ENCODE measurements at regions not wholly inside any gene's neighbourhood (a gene's known extent, or its start where the extent isn't known, plus 50 kb on each side); places are given as distances from the start of the nearest gene placed in this dataset.

- Histone ChIP-seq H3K4me2 (no peak overlapping the region), H3K27ac (ENCODE audit: low read depth) (no peak overlapping the region), H3K4me1 (ENCODE audit: insufficient read depth) (no peaks in the 10 kb centered on the region), H3K9me2 (ENCODE audit: insufficient read depth) (peaks cover 8% of the 10 kb centered on the region; the same call in 1 of the 2 replicates), H4K20me1 (replicated peaks; ENCODE audit: insufficient read depth) (no peaks in the 10 kb centered on the region), H3F3A (replicated peaks; ENCODE audit: low read depth) (no peaks in the 10 kb centered on the region), H2AFZ (no peak overlapping the region), H3K4me3 (no peak overlapping the region), H3K79me2 (replicated peaks; ENCODE audit: insufficient read depth) (no peaks in the 10 kb centered on the region), H3K36me3 (ENCODE audit: insufficient read depth) (no peaks in the 10 kb centered on the region; the same call in 1 of the 2 replicates), H3K27me3 (ENCODE audit: insufficient read depth) (no peaks in the 10 kb centered on the region)
- DNase-seq (ENCODE audit: low spot score) (no peak), ATAC-seq (no peak)
- Mint-ChIP-seq H3K9me3 (peaks cover 31% of the 10 kb centered on the region), H3K27ac (no peak overlapping the region), H3K36me3 (ENCODE audit: low read depth) (peaks cover 8% of the 10 kb centered on the region), H3K27me3 (ENCODE audit: insufficient read depth, low read depth, poor library complexity) (peaks cover 2% of the 10 kb centered on the region), H3K4me3 (no peak overlapping the region), H3K4me1 (no peaks in the 10 kb centered on the region)
- TF ChIP-seq POLR2AphosphoS5 (IDR thresholded peaks at IDR 0.05; ENCODE audit: low read depth) (no peak), EZH2phosphoT487 (IDR thresholded peaks at IDR 0.05; ENCODE audit: unreplicated experiment) (no peak), ZNF114 (CRISPR knock-in tag; IDR thresholded peaks at IDR 0.05) (no peak), REST (IDR thresholded peaks at IDR 0.05; ENCODE audit: unreplicated experiment) (no peak), CTCF (conservative IDR thresholded peaks at IDR 0.05; ENCODE audit: low read depth in 2 of 2) (no peak)
- TF ChIP-seq, protein P1, sequence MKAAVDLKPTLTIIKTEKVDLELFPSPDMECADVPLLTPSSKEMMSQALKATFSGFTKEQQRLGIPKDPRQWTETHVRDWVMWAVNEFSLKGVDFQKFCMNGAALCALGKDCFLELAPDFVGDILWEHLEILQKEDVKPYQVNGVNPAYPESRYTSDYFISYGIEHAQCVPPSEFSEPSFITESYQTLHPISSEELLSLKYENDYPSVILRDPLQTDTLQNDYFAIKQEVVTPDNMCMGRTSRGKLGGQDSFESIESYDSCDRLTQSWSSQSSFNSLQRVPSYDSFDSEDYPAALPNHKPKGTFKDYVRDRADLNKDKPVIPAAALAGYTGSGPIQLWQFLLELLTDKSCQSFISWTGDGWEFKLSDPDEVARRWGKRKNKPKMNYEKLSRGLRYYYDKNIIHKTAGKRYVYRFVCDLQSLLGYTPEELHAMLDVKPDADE (IDR thresholded peaks at IDR 0.05), result no peak
Measured at GRCh38 chr2:51920509-51920908, 888.6 kb upstream of the NRXN1 start.

DNA sequence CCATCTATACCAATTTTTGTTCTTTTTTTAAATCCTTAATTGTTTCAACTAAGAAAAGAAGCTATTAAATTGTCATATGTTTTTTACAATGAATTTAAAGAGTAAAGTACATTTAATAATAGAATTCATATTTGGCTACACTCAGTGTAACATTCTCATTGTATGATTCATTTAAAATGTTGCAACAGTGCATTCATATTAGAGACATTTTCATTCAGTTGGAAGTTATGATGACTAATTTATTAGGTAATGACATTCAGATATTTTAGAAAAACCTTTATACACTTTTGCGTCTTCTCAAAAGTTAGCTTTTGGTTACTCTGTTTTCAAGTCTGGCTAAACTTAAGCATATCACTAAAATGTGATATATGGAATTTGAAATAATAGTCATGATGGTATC, 887.5 kb upstream of the NRXN1 start:
- H3K27me3 ChIP-seq (ENCODE audit: insufficient read depth), result no peaks in the 10 kb centered on the region
- no peak overlapping the region for H3K27ac Mint-ChIP-seq
- H3K4me3 ChIP-seq, result no peak overlapping the region
- H3K9me2 ChIP-seq (ENCODE audit: insufficient read depth), result 0 out of 2 replicates have a peak, but pooled peaks cover 8% of the 10 kb centered on the region
- H3K9me3 Mint-ChIP-seq, result peaks cover 29% of the 10 kb centered on the region
- H3K4me1 Mint-ChIP-seq, result no peaks in the 10 kb centered on the region
- peaks cover 2% of the 10 kb centered on the region for H3K27me3 Mint-ChIP-seq (ENCODE audit: insufficient read depth, low read depth, poor library complexity)
- H3F3A ChIP-seq (replicated peaks; ENCODE audit: low read depth), result no peaks in the 10 kb centered on the region
- H2AFZ ChIP-seq, result no peak overlapping the region
- H3K4me2 ChIP-seq, result no peak overlapping the region
- DNase-seq (ENCODE audit: low spot score) (no peak), ATAC-seq (no peak)
- H3K4me1 ChIP-seq (ENCODE audit: insufficient read depth), result no peaks in the 10 kb centered on the region
- no peaks in the 10 kb centered on the region; the same call in 1 of the 2 replicates for H3K36me3 ChIP-seq (ENCODE audit: insufficient read depth)
- no peak overlapping the region for H3K27ac ChIP-seq (ENCODE audit: low read depth)
- H3K36me3 Mint-ChIP-seq (ENCODE audit: low read depth), result peaks cover 7% of the 10 kb centered on the region; the same call in 2 of the 3 replicates
- no peak overlapping the region for H3K4me3 Mint-ChIP-seq
- H3K79me2 ChIP-seq (replicated peaks; ENCODE audit: insufficient read depth), result no peaks in the 10 kb centered on the region
- H4K20me1 ChIP-seq (replicated peaks; ENCODE audit: insufficient read depth), result no peaks in the 10 kb centered on the region
- TF ChIP-seq REST (IDR thresholded peaks at IDR 0.05; ENCODE audit: unreplicated experiment) (no peak), STAT1 (IDR thresholded peaks at IDR 0.05; ENCODE audit: unreplicated experiment) (no peak), NANOG (IDR thresholded peaks at IDR 0.05; ENCODE audit: borderline replicate concordance) (no peak), EZH2 (IDR thresholded peaks at IDR 0.05; ENCODE audit: low read depth, unreplicated experiment) (no peak)
- TF ChIP-seq, protein P1 (IDR thresholded peaks at IDR 0.05), result no peak

Data from GM23338 (cell line).